ENCODE measurements at regions not wholly inside any gene's neighbourhood (a gene's known extent, or its start where the extent isn't known, plus 50 kb on each side); places are given as distances from the start of the nearest gene placed in this dataset.

DNA sequence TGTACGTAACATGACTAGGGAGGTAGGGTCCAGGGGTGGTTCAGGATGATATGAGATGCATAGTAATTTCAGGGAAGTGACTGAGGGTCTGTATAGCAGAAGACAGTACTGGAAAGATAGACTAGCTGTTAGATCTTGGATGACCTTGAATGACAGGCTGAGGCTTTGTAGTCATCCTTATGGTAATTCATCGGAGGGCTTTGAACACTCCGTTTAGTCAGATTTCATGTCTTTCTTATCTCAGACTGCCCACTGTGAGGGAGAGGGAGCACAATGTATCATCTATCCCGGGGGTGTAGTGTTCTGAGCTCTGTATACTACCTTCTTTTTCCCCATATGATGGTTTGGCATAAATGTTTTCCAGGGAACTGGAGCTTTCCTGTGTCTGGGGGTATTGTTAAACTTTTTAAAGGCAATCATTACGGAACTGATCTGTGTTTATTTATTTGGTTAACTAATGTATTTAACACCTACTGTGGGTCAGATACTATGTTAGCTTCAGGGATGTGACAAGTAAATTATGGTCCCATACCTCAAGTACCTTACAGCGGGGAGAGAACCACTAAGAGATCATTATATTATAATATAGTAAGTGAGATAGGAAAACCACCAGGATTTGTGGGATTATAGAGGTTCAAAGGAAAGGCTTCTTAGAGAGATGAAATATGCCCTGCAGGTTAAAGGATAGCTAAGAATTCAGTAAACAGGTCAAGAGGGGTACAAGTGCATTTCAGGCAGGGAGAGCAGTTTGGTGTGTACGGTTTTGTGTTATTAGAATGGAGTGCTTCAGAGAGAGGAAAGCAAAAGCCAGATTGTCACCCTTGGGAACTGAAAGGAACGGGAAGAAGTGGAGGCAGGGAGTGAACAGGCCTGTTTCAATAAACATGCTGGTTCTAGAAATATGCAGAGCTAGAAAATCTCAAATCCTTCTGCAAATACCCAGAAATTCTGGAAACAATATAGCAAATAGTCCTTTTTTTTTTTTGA lies 164.8 kb upstream of the KL start:
- WGBS, 2 donors = 48 to 76% methylated on average over 8 of the region's 8 CpGs
- intact Hi-C loops (cut with DNase I) = no loop called here
- no peaks in the 10 kb centered on the region for H3K9me3 ChIP-seq
- no peak for DNase-seq
- no peaks in the 10 kb centered on the region for H3K27me3 ChIP-seq
- H3K27ac ChIP-seq = peak overlapping the region in 2 of 4 donors; percentile 3 to 40
- H3K36me3 ChIP-seq = no peaks in the 10 kb centered on the region
- no peaks in the 10 kb centered on the region for H3K4me1 ChIP-seq
- no peak overlapping the region for H3K4me3 ChIP-seq
- TF ChIP-seq EP300 (IDR thresholded peaks at IDR 0.05) (no peak), POLR2AphosphoS5 (IDR thresholded peaks at IDR 0.05) (no peak), POLR2A (IDR thresholded peaks at IDR 0.05) (no peak)
- TF ChIP-seq, protein P1, sequence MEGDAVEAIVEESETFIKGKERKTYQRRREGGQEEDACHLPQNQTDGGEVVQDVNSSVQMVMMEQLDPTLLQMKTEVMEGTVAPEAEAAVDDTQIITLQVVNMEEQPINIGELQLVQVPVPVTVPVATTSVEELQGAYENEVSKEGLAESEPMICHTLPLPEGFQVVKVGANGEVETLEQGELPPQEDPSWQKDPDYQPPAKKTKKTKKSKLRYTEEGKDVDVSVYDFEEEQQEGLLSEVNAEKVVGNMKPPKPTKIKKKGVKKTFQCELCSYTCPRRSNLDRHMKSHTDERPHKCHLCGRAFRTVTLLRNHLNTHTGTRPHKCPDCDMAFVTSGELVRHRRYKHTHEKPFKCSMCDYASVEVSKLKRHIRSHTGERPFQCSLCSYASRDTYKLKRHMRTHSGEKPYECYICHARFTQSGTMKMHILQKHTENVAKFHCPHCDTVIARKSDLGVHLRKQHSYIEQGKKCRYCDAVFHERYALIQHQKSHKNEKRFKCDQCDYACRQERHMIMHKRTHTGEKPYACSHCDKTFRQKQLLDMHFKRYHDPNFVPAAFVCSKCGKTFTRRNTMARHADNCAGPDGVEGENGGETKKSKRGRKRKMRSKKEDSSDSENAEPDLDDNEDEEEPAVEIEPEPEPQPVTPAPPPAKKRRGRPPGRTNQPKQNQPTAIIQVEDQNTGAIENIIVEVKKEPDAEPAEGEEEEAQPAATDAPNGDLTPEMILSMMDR (IDR thresholded peaks at IDR 0.05) = no peak

DNA sequence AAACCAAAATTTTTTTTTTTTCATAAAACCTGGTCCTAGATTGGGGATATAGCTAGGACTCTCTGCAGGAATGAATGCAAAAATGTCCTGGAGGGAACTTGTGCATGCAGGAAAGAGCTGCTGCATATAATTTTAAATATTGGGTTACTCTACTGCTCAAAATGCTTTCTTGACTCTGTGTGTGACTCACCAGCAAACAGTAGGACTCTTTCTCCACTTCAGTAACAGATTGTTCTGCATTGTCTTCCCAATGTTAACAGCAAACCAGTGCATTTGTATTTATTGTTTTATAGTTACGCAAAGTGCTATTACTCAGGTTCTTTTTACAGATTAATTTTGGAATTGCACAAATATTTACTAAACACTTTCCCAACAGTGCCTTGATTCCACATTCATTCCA lies 163.7 kb upstream of the KL start:
- Histone ChIP-seq H3K4me3 (no peak overlapping the region), H3K27ac (peak overlapping the region in 2 of 4 donors; percentile 3 to 40), H3K4me1 (no peaks in the 10 kb centered on the region), H3K36me3 (no peaks in the 10 kb centered on the region), H3K27me3 (no peaks in the 10 kb centered on the region), H3K9me3 (no peaks in the 10 kb centered on the region)
- 48 to 84% methylated on average over 1 of the region's 1 CpG for WGBS, 2 donors
- TF ChIP-seq POLR2AphosphoS5 (IDR thresholded peaks at IDR 0.05) = peak in 1 of 4 donors; percentile 28
- TF ChIP-seq POLR2A (IDR thresholded peaks at IDR 0.05) = no peak
- intact Hi-C loops (cut with DNase I) = no loop called here
- DNase-seq = no peak

DNA sequence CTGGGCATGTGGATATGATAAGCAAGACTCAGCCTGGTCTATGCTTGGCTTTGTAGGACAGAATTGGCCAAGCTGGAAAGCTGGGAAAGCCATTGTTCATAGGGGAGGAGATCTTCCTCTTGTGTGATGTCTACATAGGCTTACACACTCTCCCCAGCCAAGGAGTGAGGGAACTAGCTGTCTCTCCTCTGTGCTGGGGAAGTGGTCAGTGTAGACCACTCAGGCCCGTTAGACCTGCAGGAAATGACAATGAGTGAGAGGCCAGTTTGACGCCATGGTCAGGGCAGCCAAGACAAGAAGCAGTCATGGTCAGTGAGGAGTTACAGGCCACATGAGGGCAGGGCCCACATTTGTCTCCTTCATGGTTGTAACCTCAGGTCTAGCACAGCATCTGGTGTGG lies 159.1 kb upstream of the KL start:
- no peaks in the 10 kb centered on the region for H3K36me3 ChIP-seq
- H3K4me3 ChIP-seq = no peak overlapping the region
- TF ChIP-seq, protein P1 (IDR thresholded peaks at IDR 0.05) = no peak
- no peaks in the 10 kb centered on the region for H3K27me3 ChIP-seq
- intact Hi-C loops (cut with DNase I) = no loop called here
- peaks cover 0 to 11% (median 7%) of the 10 kb centered on the region in 4 donors for H3K9me3 ChIP-seq
- H3K27ac ChIP-seq = no peak overlapping the region
- no peak for DNase-seq
- H3K4me1 ChIP-seq = no peaks in the 10 kb centered on the region
- WGBS, 2 donors = 82 to 93% methylated on average over 2 of the region's 2 CpGs

DNA sequence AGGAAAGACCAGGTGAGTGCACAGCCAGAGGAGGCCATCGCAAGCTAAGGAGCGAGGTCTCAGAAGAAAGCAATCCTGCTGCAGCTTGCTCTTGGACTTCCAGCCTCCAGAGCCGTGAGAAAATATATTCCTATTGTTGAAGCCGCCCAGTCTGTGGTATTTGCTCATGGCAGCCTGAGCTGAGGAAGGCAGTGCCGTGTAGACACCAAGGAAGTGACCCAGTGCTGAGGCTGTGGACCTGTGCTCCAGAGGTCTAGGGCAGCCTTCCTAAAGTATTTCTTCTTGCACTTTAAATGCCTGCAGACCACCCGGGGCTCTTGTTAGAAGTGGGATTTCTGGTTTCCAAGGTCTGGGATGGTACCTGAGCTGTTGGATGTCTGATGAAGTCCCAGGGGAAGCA lies 158.5 kb upstream of the KL start:
- DNase-seq = no peak
- Histone ChIP-seq H3K36me3 (no peaks in the 10 kb centered on the region), H3K9me3 (peaks cover 0 to 11% (median 7%) of the 10 kb centered on the region in 4 donors), H3K4me3 (no peak overlapping the region), H3K27me3 (no peaks in the 10 kb centered on the region), H3K4me1 (no peaks in the 10 kb centered on the region), H3K27ac (no peak overlapping the region)
- intact Hi-C loops (cut with DNase I) = no loop called here
- no peak for TF ChIP-seq EP300 (IDR thresholded peaks at IDR 0.05)
- WGBS, 2 donors = 92 to 95% methylated on average over 6 of the region's 6 CpGs

DNA sequence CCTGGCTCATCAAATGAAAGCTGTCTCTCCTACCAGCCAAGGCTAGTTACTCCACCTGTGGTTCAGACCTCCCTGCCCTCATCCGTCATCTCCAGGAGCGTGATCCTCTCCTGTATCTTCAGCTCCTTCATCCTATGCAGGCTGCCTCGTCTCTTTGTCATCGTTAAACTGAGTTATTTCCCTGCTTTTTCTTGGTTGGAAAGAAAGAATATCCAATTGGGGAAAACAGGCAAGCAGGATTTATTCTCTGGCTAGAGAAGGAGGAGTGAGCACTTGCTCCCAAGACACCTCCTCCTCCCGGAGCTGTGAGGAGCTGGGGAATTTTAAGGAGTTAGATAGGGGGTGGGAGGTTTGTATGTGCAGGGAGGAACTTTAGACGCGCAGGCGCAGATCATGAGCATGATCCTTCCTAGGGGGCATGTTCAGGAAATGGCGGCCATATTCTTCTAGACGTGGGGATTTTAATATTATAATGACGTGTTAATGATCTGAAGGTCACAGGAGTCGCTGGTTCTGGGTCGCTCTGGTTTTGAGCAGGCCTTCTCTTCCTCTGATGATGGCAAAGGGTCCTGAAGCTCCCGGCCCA lies 156.4 kb upstream of the KL start:
- no peak for DNase-seq
- Histone ChIP-seq H3K9me3 (peaks cover 0 to 11% (median 7%) of the 10 kb centered on the region in 4 donors), H3K4me3 (no peak overlapping the region), H3K36me3 (no peaks in the 10 kb centered on the region), H3K27ac (no peak overlapping the region), H3K4me1 (no peaks in the 10 kb centered on the region), H3K27me3 (no peaks in the 10 kb centered on the region)
- TF ChIP-seq EP300 (IDR thresholded peaks at IDR 0.05) = no peak
- no peak for TF ChIP-seq POLR2AphosphoS5 (IDR thresholded peaks at IDR 0.05)
- no peak for TF ChIP-seq POLR2A (IDR thresholded peaks at IDR 0.05)
- intact Hi-C loops (cut with DNase I) = no loop called here
- WGBS, 2 donors = 95 to 96% methylated on average over 14 of the region's 14 CpGs

DNA sequence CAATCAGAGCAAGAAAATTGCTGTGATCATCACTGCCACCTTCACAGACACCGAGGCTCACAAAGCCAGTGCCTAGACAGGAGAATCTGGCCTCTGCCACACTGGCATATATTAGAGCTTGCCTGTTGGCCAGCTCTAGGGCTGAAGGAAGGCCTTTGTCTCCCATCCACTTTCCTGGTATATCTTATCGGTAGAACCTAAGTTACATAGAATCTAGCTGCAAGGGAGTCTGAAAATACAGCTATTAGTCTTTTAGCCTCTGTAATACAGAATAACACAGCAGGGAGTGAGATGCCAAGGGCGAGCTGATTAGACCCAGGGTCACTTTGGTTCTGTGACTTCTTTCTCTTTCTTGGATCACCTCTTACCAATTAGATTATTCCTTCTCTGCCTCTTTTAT lies 154.9 kb upstream of the KL start:
- WGBS, 2 donors = 88 to 91% methylated on average over 3 of the region's 3 CpGs
- no peaks in the 10 kb centered on the region for H3K27me3 ChIP-seq
- intact Hi-C loops (cut with DNase I) = no loop called here

More for the DNA sequence above, 154.9 kb upstream of the KL start:
- TF ChIP-seq EP300 (IDR thresholded peaks at IDR 0.05) = no peak
- TF ChIP-seq POLR2AphosphoS5 (IDR thresholded peaks at IDR 0.05) = no peak
- TF ChIP-seq, protein P1 (IDR thresholded peaks at IDR 0.05) = no peak
- TF ChIP-seq POLR2A (IDR thresholded peaks at IDR 0.05) = no peak
- peaks cover 0 to 11% (median 7%) of the 10 kb centered on the region in 4 donors for H3K9me3 ChIP-seq
- H3K27ac ChIP-seq = no peak overlapping the region
- H3K4me1 ChIP-seq = no peaks in the 10 kb centered on the region
- no peak for DNase-seq
- no peaks in the 10 kb centered on the region for H3K36me3 ChIP-seq
- no peak overlapping the region for H3K4me3 ChIP-seq

All from sigmoid colon (tissue), 6 donors.